ENCODE measurements at regions not wholly inside any gene's neighbourhood (a gene's known extent, or its start where the extent isn't known, plus 50 kb on each side); places are given as distances from the start of the nearest gene placed in this dataset.

DNA sequence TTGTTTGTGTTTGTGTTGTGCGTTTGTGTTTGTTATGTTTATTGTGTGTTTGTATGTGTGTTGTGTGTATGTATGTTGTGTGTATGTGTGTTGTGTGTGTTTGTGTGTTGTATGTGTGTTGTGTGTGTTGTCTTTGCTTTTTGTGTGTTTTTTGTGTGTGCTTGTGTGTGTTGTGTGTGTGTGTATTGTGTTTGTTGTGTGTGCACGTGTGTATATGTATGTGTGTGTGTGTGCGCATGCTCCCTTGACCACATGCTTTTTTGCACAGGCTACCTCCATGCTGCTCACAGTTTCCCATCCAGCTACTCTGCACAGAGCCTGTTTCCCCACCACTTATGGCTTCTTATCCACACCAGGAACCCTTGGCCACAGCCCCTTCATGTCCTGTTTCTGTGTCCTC, 720.0 kb upstream of the ADAMTS16 start:
- DNase-seq: no peak

DNA sequence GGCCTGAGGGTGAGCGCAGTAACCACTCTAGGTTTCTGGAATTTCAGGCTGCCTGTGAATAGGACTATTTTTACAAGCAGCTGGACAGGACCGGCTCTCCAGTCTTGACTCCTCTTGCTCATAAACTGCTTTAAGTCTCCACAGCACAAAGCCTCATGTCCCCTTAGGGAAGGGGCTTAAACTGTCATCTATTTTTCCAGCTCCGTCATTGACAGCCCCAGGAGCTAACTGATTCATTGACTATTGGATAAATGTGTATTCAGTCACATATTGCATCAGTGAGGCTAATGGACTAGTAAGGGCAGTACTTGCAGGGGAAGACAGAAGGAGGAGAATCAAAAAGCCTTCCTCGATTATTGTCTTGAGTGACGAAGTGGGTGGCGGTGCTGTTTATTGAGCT, 719.4 kb upstream of the ADAMTS16 start:
- no peak for DNase-seq

DNA sequence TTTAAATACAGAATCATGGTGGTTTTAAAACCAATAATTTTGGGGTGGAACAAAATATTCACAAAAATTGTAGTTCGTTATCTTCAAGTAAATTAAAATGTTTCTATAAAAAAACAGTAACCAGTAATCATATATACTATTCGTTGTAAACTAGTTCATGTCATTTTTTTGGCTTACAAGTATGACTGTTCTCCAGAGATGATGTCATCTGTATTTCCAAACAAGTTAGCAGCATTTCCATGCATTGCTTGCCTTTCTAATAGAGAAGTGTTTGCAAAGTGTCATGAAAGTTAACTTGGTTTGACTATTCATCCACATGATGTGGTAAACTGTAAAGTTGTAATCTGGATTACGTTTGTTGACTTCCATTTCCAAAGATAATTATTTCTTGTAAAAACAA, 717.9 kb upstream of the ADAMTS16 start:
- DNase-seq: no peak

DNA sequence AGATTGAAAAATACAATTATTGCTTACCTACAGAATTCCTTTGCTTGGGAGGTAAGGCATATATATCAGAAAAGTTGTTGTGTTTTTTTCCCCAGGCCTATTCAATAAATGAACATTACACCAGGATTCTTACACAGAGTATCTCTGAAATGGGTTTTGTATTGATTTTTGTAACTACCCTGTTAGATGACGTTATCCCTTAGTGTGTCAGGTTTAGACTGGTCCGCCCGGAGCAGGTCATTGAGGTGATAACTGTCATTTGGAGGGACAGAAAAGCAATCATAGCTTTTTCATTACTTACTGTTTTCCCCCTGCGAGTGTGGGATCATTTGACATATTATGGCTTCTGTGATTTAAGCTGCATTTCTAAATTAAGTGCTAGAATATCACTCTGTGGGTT, 715.2 kb upstream of the ADAMTS16 start:
- DNase-seq: no peak

DNA sequence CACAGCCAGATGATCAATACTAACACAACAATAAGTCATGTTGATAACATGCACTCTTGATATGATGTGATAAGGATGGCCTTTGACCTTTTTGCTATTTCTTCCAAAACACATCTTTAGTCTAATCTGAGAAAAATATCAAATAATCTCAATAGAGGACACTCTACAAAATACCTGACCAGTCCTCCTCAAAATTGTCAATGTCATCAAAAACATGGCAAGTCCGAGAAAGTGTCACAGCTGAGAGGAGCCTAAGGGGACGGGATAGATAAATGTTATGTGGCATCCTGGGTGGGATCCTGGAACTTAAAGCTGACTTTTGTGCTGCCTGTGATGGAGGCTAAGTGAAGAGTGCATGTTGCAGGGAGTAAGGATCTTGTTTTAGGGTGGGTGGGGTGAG, 699.6 kb upstream of the ADAMTS16 start:
- no peak for DNase-seq

DNA sequence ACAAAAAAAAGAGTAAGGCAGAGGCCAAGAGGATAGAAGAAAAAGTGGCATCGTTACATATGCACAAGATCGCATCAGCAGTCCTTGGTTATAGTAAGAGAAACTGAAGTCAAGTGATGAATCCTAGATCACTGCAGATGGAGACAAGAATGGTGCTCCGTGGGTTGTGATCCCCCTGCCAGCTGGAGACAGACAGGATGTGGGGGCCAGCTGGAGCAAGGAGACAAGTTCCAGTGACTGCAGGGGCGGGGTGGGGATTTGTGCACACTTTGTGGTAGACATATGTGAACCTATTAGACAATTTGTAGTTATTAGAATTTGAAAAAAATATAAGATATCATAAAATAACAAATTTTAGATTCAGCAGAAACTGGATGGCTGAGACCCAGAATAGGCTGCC, 697.9 kb upstream of the ADAMTS16 start:
- DNase-seq: no peak

DNA sequence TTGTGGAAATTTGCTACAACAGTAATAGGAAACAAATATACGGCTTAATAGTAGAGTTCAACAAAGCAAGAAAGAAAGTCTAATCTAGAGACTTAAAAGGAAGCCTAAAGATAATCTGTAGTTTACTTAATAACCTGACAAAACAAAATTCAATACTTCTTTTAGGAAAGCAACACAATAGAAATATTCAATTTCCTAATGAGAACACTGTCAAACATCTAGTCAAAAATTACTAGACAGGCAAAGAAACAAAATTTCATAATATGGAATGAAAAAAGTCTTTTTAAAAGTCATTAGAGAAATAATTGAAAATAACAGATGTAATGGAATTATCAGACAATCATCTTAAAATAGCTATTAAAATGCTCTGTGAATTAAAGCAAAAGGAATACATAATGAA, 692.5 kb upstream of the ADAMTS16 start:
- DNase-seq: no peak

DNA sequence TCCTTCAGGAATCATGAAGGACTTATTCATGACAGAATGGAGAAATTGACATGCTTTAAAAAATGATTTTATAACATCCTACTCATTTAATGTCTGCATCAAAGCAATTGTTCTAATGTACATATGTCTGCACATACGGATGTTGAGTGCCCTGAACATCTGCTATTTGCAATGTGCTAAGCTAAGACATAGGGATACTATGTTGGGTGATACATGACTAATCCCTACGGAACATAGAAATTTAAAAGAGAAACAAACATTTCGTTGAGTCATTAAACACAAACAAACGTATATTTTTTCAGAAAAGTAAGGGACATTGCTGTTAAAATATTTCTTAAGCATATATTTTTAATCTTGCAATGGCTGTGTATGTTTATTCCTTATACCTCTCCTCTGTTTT, 686.5 kb upstream of the ADAMTS16 start:
- peak; percentile 34 for DNase-seq

DNA sequence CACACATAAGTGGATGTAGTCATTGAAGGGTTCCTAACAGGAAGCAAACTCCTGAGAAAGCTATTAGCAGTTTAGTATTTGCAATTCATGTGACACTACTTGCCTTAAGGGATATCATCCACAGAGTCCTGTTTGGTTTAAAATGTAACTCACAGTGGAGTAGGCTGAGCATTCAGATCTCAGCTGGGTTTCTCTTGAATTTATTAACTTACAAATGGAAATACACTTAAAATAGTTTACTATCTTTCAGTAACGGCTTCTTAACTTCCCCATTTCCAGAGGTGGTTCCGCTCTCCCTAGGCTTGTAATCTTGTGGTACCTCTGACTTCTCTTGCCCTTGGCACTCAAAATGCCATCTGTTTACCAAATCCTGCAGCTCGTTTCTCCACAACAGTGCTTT, 660.7 kb upstream of the ADAMTS16 start:
- DNase-seq: no peak

DNA sequence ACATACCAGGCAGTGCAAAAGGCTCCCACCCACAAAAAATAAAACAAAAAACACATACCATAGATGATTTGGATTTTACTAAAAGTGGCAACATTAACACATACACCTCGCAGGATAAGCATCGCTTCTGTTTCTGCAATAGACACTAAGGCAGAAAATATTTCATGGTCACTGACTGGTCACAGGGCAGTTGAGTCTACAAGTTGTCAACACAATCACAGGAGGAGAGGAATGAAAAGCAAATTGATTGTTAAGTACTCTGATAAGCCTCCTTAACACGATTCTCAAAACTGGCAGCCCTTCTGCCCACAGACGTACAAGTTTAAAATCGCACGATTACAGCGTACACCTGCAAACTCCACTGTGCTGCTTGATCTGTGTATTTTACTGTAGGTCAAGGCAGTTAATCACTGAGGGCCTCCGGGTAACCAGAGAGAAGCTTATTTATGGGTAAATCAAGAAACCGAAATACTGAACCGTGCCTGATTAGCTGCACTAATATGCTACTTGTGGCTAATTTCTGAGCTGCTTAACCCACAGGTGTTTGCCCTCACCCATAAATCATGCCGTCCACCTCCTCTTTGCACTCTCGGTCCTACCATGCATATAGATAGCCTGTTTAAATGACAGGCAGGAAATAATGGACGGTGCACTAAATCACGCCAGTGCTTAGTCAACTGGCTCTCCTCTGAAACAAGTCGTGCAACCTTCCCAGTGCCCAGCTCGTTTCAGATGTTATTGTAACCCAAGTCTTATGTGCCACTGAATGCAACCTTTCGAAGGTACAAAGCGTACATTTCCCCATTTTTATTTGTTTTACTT, 659.4 kb upstream of the ADAMTS16 start:
- DNase-seq: no peak

DNA sequence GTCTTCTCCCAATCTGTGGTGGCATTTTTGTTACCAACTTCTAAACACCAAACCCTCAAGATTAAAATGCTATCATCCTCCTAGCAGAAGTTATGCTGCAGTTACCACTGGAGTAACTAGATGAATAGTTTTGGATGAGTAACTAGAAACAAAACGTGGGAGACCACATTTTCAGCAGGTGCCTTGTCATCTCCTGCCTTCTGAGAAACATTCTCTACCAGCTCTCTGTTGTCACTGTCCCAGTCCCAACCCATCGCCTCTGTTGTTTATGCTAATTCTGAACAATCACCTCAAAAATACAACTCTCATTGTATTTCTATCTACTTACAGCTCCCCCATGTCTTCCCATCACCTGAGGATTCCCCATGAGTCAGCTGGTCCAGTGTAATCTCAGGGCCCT, 652.5 kb upstream of the ADAMTS16 start:
- no peak for DNase-seq

DNA sequence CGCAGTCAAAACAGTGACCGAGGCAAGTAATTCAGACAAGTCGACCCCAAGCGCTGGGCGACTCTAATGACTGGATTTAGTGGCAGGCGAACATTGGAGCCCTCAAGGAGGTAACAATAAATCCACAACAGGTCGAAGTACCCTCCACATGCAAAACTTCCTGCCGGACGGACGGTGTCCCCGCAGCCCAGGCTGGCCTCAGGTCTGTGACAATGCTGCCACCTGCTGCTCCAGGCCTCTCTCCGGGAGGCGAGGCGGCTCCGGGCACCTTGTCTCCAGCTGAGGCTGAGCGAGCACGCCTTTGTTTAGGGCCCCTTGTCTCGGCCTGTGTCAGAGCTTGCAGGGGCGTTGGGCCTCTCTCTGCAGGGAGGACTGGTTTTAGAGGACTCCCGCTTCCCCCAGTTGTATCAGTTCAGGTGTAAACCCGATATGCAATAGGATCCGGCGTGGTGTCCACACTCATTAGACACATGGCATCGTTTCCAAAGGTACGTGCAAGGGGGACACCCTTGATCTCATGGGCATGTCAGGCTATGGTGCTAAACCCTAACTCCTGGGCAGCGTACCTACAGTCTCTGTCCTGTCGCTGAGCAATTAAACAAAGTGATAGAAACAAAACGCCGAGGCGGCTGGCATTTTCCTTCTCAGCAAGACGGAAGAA, 628.0 kb upstream of the ADAMTS16 start:
- no peak for DNase-seq

DNA sequence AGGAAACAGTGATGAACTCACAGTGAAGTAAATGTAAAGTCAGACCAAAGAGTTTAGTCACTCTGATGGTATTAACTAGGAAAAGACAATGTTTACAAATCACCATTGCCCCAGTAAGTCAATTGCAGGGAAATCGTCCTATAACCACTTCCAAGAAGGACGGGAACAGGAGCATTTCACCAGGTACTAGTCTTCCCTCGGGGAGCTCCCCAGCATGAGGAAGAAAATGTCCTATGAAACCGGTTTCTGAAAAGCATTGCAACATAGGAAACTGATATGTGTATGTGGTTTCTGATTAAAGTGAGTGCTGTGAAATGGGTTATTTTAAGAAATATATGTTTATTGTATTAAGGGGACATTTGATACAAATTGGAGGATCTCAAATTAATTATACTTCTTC, 626.7 kb upstream of the ADAMTS16 start:
- no peak for DNase-seq

DNA sequence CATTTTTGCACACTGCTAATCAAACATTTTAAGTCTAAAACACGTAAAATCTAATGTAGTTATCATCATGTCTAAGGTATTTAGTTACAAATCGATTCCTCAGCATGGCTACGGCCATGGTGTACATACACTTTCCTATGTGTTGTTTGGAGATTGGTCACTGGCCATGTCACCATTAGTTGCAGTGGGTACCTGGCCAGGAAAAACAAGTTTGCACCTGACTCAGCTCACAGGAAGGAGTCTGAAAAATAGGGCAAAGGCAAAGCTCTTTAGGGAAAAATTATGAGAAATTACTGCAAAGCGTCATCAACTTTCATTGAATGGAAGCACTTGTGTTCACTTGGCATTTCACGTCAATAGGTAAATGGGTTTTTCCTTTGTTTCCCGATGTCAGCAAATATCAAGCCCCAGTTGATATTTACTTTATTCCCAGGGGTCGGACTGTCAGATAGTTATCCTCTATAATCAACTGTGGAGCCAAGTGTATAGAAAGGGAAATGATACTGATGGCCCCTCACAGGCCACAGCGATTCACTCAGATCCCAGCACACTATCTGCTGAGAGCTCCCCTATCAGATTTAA, 626.0 kb upstream of the ADAMTS16 start:
- no peak for DNase-seq

DNA sequence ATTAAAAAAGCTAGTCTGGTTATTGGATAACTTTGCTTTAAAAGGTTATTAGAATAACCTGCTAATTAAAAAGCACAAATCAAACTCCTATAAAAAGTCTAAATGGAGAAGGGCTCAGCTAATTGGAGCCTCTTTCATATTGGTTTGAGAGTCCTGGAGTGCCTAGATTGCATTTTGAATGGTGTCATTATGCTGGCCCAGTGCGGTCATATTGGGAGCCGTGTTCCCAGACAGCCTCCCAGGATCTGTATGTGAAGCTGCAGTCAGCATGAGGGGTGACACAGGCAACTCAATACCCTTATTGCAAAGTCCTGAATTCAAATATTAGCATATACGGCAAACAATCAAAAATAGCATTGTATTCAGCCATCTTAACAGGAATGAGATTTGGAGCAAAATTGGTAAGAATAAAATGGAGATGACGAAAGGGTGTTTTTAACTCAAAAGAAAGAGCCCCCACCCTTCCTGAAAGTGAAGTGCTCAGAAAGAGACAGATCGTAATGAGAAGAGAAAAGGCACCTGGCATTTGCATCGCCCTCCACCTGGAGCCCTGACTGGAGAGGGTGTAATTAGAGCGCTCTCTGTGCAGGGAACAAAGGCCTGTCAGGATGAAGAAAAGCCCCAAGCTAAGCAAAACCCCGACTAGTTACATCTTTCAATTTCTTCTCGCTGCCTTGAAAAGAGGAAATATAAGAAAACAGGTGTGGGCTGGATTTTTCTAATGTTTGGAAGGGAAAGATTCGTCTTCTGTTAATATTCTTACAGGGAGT, 621.0 kb upstream of the ADAMTS16 start:
- DNase-seq: no peak

DNA sequence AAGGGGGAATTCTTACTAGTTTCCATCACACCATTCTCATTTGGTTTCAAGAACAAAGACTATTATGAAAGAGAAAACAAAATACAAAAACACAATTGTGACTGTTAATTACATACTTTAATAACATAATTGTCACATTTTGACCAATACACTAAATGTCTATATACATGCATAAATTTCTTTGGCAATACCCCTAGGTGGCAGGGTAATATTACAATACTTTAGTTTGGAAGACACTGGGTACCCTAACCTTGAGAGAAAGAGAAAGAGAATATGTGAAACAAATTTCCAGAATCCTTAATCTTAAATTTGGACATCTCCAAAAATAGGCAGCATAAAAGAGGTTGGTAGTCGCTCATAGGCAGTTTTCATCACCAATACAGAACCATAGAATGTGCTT, 619.6 kb upstream of the ADAMTS16 start:
- DNase-seq: no peak

DNA sequence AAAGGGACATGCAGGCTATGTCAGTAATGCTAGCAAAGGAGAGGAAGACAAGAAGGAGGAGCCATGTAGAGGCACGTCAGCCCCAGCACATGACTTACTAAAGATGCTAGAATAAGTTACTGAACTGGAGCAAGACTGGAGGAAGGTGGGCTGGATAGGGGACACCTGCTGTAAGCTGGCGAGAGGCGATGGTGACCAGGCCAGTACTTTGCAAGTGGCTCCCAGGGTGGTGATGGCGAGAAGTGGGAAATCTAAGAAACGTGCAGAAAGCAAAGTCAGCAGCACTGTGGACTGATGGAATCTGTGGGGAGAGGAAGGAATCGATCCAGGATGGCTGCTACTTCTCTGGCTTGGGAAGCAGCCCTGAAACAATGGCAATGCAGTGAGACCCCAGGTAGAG, 617.1 kb upstream of the ADAMTS16 start:
- no peak for DNase-seq

DNA sequence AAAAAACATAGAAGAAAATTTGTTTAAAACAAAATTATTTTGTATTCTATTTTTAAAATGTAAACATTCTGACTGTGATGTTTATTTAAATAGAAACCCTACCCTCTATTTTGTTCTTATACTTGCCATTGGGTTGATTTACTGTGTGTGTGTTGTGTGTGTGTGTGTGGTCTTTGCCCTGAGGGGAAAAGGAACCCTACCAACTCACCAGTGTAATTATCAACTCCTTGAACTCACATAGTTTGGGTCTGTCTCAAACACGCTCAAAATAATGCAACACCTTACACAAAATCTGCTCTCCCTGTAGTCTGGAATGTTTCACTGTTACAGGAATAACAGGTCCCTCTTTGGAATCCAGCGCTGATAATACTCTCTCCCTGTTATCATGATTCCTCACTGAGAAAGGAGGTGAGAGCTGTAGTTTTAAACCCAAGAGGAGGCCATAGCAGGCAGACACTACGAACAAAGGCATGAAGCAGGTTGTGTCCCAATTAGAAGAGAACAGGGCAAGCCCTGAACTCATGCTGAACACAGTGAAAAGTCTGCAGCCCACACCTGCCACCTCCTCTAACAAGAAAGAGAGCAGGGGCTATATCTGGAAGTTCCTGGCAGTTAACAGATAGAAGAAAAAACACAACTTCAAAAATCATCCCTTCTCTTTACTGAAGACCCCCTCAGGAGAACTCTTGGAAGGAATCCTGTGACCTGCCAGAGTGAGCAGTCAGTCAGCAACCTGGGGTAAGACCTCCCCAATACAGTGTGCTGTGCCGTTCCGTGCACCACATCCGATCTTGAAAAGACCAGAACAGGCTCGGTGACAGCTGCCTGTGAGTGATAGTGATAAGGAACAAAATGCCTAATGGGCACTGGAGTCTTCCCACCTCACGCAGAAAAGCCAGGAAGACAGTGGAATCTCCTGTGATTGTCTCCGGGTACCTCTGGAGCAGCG, 608.1 kb upstream of the ADAMTS16 start:
- DNase-seq: no peak

DNA sequence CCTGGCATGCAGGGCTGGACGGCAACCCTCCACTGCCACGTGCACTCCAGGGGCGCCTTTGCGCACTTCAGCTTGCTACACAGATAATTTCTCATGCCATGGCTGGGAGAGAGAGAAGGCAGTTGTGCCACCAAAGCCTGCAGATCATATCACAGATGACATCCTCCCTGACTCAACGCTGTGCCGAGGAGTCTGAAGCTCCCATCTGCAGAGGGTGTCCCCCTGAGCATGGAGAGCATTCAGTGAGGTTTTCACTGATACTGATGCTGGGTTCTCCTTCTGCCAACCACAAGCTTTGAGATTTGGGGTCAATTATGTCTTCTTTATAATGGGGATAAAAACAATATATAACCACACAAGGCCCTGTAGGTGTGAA, 607.4 kb upstream of the ADAMTS16 start:
- no peak for DNase-seq

DNA sequence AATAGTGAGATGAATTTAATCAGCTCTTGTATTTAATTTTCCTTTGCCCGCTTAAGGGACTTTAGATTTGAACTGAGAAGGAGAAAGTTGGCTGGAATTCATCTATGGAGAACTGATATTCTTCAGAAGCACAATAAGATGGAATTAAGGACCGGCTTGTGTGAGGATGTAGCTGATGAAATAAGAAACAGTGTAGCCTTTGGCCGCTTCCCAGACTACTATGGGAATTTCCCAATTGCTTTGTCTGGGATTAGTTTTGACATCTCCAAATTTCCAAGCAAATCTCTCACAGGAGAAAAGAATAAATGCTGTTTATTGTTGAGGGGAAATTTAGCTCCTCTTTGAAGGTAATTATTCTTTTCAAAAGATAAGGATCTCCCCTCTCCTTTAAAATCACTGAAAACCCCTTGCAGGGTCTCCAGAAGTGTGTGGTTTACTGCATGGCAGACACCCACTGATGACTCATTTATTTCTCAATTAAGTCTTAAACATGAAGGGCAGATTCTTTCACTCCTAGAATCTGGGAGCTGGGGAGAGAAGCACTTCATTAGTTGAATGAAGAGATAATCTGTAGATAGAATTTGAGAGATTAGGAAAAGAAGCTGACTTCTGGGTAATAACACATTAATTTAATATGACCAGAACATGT, 606.5 kb upstream of the ADAMTS16 start:
- no peak for DNase-seq

DNA sequence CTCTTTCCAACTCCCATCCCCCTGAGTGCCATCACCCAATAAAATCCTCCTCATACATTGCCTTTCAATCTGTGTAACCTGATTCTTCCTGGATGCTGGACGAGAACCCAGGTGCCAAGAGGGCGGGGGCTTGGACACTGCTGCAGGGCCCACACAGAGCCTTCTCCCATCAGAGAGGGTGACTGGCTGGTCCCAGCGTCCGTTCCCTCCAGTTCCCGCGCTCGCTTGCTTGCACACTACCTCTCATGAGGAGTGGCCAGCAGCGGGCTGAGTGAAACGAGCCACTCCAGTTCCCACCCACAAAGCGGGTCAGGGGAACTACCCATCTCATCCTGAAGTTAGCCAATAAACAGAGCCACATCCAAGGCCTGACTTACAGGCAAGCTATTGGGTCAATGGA, 602.6 kb upstream of the ADAMTS16 start:
- DNase-seq: no peak
